ENCODE measurements at regions not wholly inside any gene's neighbourhood (a gene's known extent, or its start where the extent isn't known, plus 50 kb on each side); places are given as distances from the start of the nearest gene placed in this dataset.

DNA sequence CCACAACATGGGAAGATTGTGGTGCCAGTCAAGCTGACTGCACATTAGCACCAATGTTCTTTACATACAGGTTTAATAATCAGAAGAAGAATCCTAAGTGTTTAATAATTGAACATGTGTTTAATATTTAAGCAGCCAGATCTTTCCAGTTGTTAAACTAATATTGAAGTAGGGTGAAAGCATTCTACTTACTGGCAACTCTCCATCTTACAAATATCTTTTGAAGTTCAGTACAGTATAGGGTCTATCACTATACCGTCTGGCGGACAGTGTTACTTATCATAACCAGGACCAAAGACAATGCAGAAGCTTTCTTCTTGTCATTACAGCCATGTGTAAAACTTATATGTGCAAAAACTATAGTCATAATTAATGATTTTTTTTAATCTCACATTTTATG lies 376.4 kb downstream of the CNTN6 start:
- Histone ChIP-seq H3K4me3 (no peak overlapping the region), H3K9me3 (no peaks in the 10 kb centered on the region), H3K4me1 (no peaks in the 10 kb centered on the region), H3K27me3 (no peaks in the 10 kb centered on the region), H3K36me3 (no peaks in the 10 kb centered on the region), H3K27ac (no peak overlapping the region)
- WGBS (ENCODE audit: insufficient coverage, low coverage, low lambda C conversion rate, missing lambda C conversion rate), result 45% methylated on average over 2 of the region's 2 CpGs
- intact Hi-C loops (cut with DNase I), result no loop called here
- ATAC-seq (no peak), DNase-seq (no peak)
- TF ChIP-seq POLR2A (IDR thresholded peaks at IDR 0.05), result no peak
- TF ChIP-seq, protein P1, sequence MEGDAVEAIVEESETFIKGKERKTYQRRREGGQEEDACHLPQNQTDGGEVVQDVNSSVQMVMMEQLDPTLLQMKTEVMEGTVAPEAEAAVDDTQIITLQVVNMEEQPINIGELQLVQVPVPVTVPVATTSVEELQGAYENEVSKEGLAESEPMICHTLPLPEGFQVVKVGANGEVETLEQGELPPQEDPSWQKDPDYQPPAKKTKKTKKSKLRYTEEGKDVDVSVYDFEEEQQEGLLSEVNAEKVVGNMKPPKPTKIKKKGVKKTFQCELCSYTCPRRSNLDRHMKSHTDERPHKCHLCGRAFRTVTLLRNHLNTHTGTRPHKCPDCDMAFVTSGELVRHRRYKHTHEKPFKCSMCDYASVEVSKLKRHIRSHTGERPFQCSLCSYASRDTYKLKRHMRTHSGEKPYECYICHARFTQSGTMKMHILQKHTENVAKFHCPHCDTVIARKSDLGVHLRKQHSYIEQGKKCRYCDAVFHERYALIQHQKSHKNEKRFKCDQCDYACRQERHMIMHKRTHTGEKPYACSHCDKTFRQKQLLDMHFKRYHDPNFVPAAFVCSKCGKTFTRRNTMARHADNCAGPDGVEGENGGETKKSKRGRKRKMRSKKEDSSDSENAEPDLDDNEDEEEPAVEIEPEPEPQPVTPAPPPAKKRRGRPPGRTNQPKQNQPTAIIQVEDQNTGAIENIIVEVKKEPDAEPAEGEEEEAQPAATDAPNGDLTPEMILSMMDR (IDR thresholded peaks at IDR 0.05), result no peak

DNA sequence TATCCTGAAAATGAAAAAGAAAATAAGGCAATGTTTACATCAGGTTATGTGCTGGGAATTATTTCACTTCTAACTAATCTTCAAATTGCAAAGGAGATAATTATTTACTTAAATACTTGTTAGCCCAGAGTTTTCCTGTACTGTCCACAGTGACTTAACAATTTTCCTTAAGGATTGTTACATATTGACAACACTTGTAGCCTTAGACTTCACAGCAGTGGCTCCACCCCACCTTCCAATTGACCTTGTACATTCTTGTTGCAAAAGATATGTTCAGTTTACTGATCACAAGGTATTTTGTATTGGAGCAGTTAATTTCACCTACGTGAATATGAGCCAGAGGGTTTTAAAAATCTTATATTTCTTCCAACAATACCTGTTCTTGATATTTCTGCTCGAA lies 376.9 kb downstream of the CNTN6 start:
- Histone ChIP-seq H3K4me1 (no peaks in the 10 kb centered on the region), H3K27me3 (no peaks in the 10 kb centered on the region), H3K27ac (no peak overlapping the region), H3K4me3 (no peak overlapping the region), H3K9me3 (no peaks in the 10 kb centered on the region), H3K36me3 (no peaks in the 10 kb centered on the region)
- DNase-seq, result no peak
- intact Hi-C loops (cut with DNase I), result no loop called here
- no peak for TF ChIP-seq POLR2A (IDR thresholded peaks at IDR 0.05)
- TF ChIP-seq, protein P1 (IDR thresholded peaks at IDR 0.05), result no peak
- 25% methylated on average over 2 of the region's 2 CpGs for WGBS (ENCODE audit: insufficient coverage, low coverage, low lambda C conversion rate, missing lambda C conversion rate)
- no peak for ATAC-seq

DNA sequence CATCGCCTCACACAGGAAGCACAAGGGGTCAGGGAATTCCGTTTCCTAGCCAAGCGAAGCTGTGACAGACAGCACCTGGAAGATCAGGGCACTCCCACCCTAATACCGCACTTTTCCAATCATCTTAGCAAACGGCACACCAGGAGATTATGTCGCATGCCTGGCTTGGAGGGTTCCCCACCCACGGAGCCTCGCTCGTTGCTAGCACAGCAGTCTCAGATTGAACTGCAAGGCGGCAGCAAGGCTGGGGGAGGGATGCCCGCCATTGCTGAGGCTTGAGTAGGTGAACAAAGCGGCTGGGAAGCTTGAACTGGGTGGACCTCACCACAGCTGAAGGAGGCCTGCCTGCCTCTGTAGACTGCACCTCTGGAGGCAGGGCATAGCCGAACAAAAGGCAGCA lies 384.8 kb downstream of the CNTN6 start:
- Histone ChIP-seq H3K27me3 (no peaks in the 10 kb centered on the region), H3K36me3 (no peaks in the 10 kb centered on the region), H3K9me3 (no peaks in the 10 kb centered on the region), H3K4me3 (no peak overlapping the region), H3K27ac (no peak overlapping the region), H3K4me1 (no peaks in the 10 kb centered on the region)
- intact Hi-C loops (cut with DNase I), result no loop called here
- DNase-seq, result no peak
- TF ChIP-seq, protein P1 (IDR thresholded peaks at IDR 0.05), result no peak
- WGBS (ENCODE audit: insufficient coverage, low coverage, low lambda C conversion rate, missing lambda C conversion rate), result 40% methylated on average over 1 of the region's 13 CpGs
- ATAC-seq, result no peak

DNA sequence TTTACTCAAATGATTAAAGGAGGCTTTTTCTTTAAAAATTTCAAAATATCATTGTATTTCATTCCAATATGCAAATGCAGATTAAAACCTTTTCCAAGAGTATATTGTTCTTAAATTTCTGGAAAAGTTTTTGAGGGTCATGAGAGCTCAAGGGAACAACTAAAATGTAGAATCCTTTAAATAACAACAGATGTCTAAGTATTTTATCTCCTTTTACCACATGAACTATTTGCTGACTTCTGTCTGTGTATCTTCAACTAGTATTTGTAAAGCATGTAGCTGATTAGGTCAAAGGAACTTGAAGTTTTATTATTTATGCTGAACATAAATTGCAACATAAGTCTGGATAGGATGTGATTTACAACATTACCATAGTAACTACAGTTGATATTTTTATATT lies 402.6 kb downstream of the CNTN6 start:
- Histone ChIP-seq H3K36me3 (no peaks in the 10 kb centered on the region), H3K4me3 (no peak overlapping the region), H3K27ac (no peak overlapping the region), H3K27me3 (no peaks in the 10 kb centered on the region), H3K4me1 (no peaks in the 10 kb centered on the region), H3K9me3 (no peaks in the 10 kb centered on the region)
- ATAC-seq (no peak), DNase-seq (no peak)
- TF ChIP-seq, protein P1 (IDR thresholded peaks at IDR 0.05), result no peak
- no peak for TF ChIP-seq POLR2A (IDR thresholded peaks at IDR 0.05)
- intact Hi-C loops (cut with DNase I), result no loop called here

DNA sequence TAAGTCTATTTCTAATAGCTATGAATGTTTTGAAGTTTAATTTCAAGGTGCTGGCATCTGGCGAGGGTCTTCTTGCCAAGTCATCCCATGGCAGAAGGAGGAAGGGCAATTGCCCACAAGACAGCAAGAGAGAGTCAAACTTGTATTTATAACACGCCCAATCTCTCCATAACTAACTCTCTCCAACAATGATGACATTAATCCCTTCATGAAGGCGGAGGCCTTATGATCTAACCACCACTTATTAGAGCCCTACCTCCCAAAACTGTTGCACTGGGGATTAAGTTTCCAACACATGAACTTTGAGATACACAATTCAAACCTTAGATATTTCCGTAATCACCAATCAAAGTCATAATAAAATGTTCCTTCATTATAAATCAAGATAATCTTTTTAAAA lies 406.9 kb downstream of the CNTN6 start:
- TF ChIP-seq POLR2A (IDR thresholded peaks at IDR 0.05), result no peak
- TF ChIP-seq, protein P1 (IDR thresholded peaks at IDR 0.05), result no peak
- WGBS (ENCODE audit: insufficient coverage, low coverage, low lambda C conversion rate, missing lambda C conversion rate), result 42% methylated on average over 3 of the region's 4 CpGs
- H3K36me3 ChIP-seq, result no peaks in the 10 kb centered on the region

More for the DNA sequence above, 406.9 kb downstream of the CNTN6 start:
- intact Hi-C loops (cut with DNase I), result no loop called here
- no peak overlapping the region for H3K4me3 ChIP-seq
- ATAC-seq, result no peak
- DNase-seq, result no peak
- H3K27me3 ChIP-seq, result no peaks in the 10 kb centered on the region
- H3K9me3 ChIP-seq, result no peaks in the 10 kb centered on the region
- no peaks in the 10 kb centered on the region for H3K4me1 ChIP-seq
- H3K27ac ChIP-seq, result no peak overlapping the region

Measured in right lobe of liver (tissue), 6 donors.